Lower leg skin (tissue), 4 donors: ENCODE measurements at regions not wholly inside any gene's neighbourhood (a gene's known extent, or its start where the extent isn't known, plus 50 kb on each side); places are given as distances from the start of the nearest gene placed in this dataset.

ENCODE experiments used
- DNase-seq, 2 donors: peaks; one replicate each; pipeline ENCODE4 v3.0.0-alpha.2; 2019; ENCODE audit warnings: low spot score in 2 of 2
- H3K4me3 ChIP-seq: fragments of 200-600 bp; sonication (generic); 2 replicates; pipeline ENCODE4 v1.5.1; 2017; ENCODE audit warnings: mild to moderate bottlenecking, low read depth; ENCODE audit not compliant: poor library complexity, severe bottlenecking
- CTCF ChIP-seq, 3 donors: fragments of 450-650 bp; IDR thresholded peaks; one replicate each; pipeline ENCODE4 v1.5.1; 2016; ENCODE audit warnings: antibody characterized with exemption in 3 of 3, mild to moderate bottlenecking in 3 of 3, moderate library complexity in 2 of 3
- POLR2A ChIP-seq, 2 donors: fragments of 450-650 bp; IDR thresholded peaks; one replicate each; pipeline ENCODE4 v1.6.1; 2016 to 2017; ENCODE audit warnings: antibody characterized with exemption in 2 of 2, mild to moderate bottlenecking in 1 of 2, moderate library complexity in 1 of 2
- WGBS, 2 donors: methylation state at CpG; one replicate each; pipeline ENCODE4 v1.1.5; 2018; 5-methylcytosine and 5-hydroxymethylcytosine counted together
- intact Hi-C: fragments of 100-400 bp; cut with DNase I; formaldehyde crosslinking; loops from one replicate; pipeline ENCODE4 v1.15.0; 2023; ENCODE audit warnings: low total_unique reads

DNA sequence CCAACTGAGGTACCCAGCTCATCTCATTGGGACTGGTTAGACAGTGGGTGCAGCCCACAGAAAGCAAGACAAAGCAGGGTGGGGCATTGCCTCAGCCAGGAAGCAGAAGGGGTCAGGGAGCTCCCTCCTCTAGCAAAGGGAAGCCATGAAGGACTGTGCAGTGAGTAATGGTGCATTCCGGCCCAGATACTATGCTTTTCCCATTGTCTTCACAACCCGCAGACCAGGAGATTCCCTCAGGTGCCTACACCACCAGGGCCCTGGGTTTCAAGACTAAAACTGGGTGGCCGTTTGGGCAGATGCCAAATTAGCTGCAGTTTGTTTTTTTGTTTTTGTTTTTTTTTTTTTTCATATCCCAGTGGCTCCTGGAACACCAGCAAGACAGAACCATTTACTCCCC is 235.3 kb downstream of the TACR3 start:
- intact Hi-C loops: no loop called here
- WGBS, 2 donors: 64 to 77% methylated on average over 3 of the region's 3 CpGs

DNA sequence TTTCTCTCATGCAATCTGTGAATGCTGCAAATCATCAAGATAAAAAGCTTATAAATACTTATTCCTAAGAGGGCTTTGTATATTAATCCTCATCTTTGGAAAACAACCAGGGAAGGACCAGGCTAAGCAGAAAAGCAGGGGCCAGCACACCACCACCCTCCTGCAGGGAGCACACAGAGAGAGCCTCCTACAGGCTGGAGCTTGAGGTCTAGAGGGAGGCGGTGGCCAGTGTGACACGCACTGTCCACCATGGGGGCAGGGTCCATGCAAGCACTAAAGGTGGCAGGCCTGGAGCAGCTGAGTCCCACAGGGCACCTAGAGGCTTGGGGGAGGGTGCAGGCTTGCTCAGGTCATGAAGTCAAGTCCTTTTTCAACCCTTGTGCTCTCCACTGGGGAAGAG is 236.9 kb downstream of the TACR3 start:
- no peak for TF ChIP-seq POLR2A (IDR thresholded peaks at IDR 0.05)
- no peak for TF ChIP-seq CTCF (IDR thresholded peaks at IDR 0.05)
- intact Hi-C loops: no loop called here
- no peak for DNase-seq
- H3K4me3 ChIP-seq: no peak overlapping the region
- 96 to 98% methylated on average over 2 of the region's 2 CpGs for WGBS, 2 donors

More for the DNA sequence above, 235.3 kb downstream of the TACR3 start:
- TF ChIP-seq CTCF (IDR thresholded peaks at IDR 0.05): no peak
- no peak for TF ChIP-seq POLR2A (IDR thresholded peaks at IDR 0.05)
- DNase-seq: no peak
- H3K4me3 ChIP-seq: no peak overlapping the region

DNA sequence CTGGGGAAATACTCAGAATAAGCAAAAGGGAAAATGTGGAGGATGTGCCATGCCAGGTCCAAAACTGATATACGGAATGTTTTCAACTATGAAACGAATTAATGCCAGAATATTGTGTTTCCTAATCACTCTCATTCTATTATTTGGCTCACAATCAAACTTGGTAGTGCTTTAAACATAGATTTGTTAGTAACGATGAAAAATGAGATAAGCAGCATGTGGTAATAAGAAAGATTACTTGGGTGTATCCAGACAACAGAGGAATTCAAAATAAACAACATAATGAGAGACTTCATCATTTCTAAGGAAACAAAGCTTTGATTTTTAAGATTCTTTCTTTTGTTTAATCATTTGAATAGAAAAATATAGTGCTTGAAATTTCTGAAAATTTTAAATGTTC is 237.3 kb downstream of the TACR3 start:
- intact Hi-C loops: no loop called here
- TF ChIP-seq POLR2A (IDR thresholded peaks at IDR 0.05) (no peak), CTCF (IDR thresholded peaks at IDR 0.05) (no peak)
- DNase-seq: no peak
- H3K4me3 ChIP-seq: no peak overlapping the region
- WGBS, 2 donors: 39% methylated on average over 3 of the region's 3 CpGs

- H3K4me3 ChIP-seq: no peak overlapping the region
- DNase-seq: no peak
- intact Hi-C loops: no loop called here
- TF ChIP-seq CTCF (IDR thresholded peaks at IDR 0.05) (no peak), POLR2A (IDR thresholded peaks at IDR 0.05) (no peak)
- 32 to 47% methylated on average over 1 of the region's 1 CpG for WGBS, 2 donors
Measured at GRCh38 chr4:103478734-103479133, 241.1 kb downstream of the TACR3 start.

GRCh38 chr4:103478210-103478609 is 241.6 kb downstream of the TACR3 start:
- intact Hi-C loops: no loop called here
- H3K4me3 ChIP-seq: no peak overlapping the region
- TF ChIP-seq POLR2A (IDR thresholded peaks at IDR 0.05) (no peak), CTCF (IDR thresholded peaks at IDR 0.05) (no peak)
- WGBS, 2 donors: 55 to 62% methylated on average over 1 of the region's 1 CpG
- no peak for DNase-seq

DNA sequence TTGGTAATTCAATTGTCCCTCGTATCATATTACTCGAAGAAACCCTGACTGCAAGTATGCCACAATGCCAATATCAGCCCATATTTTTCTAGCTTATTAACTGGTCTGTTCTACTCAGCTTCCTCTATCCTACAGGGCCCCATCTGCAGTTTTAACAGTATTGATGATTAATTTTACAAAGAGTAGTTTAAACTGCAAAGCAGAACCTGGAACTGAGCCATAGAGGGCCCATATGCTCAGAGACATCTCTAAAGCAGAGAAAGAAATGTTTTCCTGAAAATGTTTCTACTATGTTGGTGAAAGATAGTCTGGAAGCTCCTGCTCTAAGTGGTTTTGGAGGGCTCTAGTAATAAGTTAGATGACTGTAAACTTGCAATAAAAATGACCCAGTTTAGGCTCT is 259.4 kb upstream of the CENPE start:
- H3K4me3 ChIP-seq: no peak overlapping the region
- no peak for DNase-seq
- intact Hi-C loops: no loop called here
- 85 to 86% methylated on average over 2 of the region's 2 CpGs for WGBS, 2 donors
- TF ChIP-seq CTCF (IDR thresholded peaks at IDR 0.05) (no peak), POLR2A (IDR thresholded peaks at IDR 0.05) (no peak)
